ENCODE measurements at regions not wholly inside any gene's neighbourhood (a gene's known extent, or its start where the extent isn't known, plus 50 kb on each side); places are given as distances from the start of the nearest gene placed in this dataset.

- Mint-ChIP-seq H3K27me3 (no peaks in the 10 kb centered on the region), H3K9me3 (ENCODE audit: low read depth) (peaks cover 3% of the 10 kb centered on the region), H3K4me1 (ENCODE audit: low read depth) (peaks cover 4% of the 10 kb centered on the region), H3K4me3 (ENCODE audit: low read depth) (no peak overlapping the region), H3K27ac (no peak overlapping the region), H3K36me3 (ENCODE audit: insufficient read depth) (peaks cover 1% of the 10 kb centered on the region)
- DNase-seq (ENCODE audit: low spot score, unreplicated experiment) = no peak
- TF ChIP-seq, protein P1, sequence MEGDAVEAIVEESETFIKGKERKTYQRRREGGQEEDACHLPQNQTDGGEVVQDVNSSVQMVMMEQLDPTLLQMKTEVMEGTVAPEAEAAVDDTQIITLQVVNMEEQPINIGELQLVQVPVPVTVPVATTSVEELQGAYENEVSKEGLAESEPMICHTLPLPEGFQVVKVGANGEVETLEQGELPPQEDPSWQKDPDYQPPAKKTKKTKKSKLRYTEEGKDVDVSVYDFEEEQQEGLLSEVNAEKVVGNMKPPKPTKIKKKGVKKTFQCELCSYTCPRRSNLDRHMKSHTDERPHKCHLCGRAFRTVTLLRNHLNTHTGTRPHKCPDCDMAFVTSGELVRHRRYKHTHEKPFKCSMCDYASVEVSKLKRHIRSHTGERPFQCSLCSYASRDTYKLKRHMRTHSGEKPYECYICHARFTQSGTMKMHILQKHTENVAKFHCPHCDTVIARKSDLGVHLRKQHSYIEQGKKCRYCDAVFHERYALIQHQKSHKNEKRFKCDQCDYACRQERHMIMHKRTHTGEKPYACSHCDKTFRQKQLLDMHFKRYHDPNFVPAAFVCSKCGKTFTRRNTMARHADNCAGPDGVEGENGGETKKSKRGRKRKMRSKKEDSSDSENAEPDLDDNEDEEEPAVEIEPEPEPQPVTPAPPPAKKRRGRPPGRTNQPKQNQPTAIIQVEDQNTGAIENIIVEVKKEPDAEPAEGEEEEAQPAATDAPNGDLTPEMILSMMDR (IDR thresholded peaks at IDR 0.05; ENCODE audit: unreplicated experiment) = no peak
These were observed 602.7 kb downstream of the KCNJ3 start for GRCh38 chr2:155301221-155301620.

GRCh38 chr2:155298001-155298400 lies 599.5 kb downstream of the KCNJ3 start:
- Mint-ChIP-seq H3K36me3 (ENCODE audit: insufficient read depth) (no peaks in the 10 kb centered on the region), H3K27me3 (no peaks in the 10 kb centered on the region), H3K9me3 (ENCODE audit: low read depth) (no peaks in the 10 kb centered on the region), H3K27ac (no peak overlapping the region), H3K4me1 (ENCODE audit: low read depth) (peaks cover 2% of the 10 kb centered on the region), H3K4me3 (ENCODE audit: low read depth) (no peak overlapping the region)
- TF ChIP-seq, protein P1 (IDR thresholded peaks at IDR 0.05; ENCODE audit: unreplicated experiment) = no peak
- no peak for DNase-seq (ENCODE audit: low spot score, unreplicated experiment)

- Mint-ChIP-seq H3K4me3 (ENCODE audit: low read depth) (no peak overlapping the region), H3K9me3 (ENCODE audit: low read depth) (peaks cover 6% of the 10 kb centered on the region), H3K27me3 (no peaks in the 10 kb centered on the region), H3K4me1 (ENCODE audit: low read depth) (no peaks in the 10 kb centered on the region), H3K27ac (no peak overlapping the region), H3K36me3 (ENCODE audit: insufficient read depth) (no peaks in the 10 kb centered on the region)
- TF ChIP-seq, protein P1 (IDR thresholded peaks at IDR 0.05; ENCODE audit: unreplicated experiment) = no peak
- DNase-seq (ENCODE audit: low spot score, unreplicated experiment) = no peak
These were observed 595.9 kb downstream of the KCNJ3 start for GRCh38 chr2:155294358-155294757.

DNA sequence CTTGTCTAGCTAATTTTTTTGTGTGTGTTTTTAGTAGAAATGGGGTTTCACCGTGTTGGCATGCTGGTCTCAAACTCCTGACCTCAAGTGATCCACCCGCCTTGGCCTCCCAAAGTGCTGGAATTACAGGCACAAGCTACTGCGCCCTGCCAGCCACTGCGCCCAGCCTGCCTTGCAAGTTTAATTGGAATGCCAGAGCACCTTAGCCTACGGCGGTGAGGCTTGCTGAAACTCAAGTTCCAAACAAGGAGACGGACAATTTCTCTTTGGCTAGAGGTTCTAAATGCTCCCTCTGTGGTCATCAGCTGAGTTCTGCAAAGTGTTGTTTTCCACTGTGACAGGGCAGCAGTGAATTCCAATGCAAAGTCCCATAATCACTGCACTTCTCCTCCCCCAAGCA lies 583.4 kb downstream of the KCNJ3 start:
- TF ChIP-seq, protein P1 (IDR thresholded peaks at IDR 0.05; ENCODE audit: unreplicated experiment) = no peak
- Mint-ChIP-seq H3K9me3 (ENCODE audit: low read depth) (peaks cover 3% of the 10 kb centered on the region), H3K4me1 (ENCODE audit: low read depth) (no peaks in the 10 kb centered on the region), H3K27ac (no peak overlapping the region), H3K36me3 (ENCODE audit: insufficient read depth) (no peaks in the 10 kb centered on the region), H3K27me3 (no peaks in the 10 kb centered on the region), H3K4me3 (ENCODE audit: low read depth) (no peak overlapping the region)
- DNase-seq (ENCODE audit: low spot score, unreplicated experiment) = no peak

DNA sequence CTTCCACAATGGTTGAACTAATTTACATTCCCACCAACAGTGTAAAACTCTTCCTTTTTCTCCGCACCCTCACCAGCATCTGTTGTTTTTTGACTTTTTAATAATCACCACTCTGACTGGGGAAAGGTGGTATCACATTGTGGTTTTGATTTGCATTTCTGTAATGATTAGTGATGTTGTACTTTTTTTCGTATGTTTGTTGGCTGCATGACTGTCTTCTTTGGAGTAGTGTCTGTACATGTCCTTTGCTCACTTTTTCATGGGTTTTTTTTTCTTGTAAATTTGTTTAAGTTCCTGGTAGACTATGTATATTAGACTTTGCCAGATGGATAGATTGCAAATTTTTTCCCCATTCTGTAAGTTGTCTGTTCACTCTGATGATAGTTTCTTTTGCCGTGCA lies 574.8 kb downstream of the KCNJ3 start:
- H3K27ac Mint-ChIP-seq = no peak overlapping the region
- TF ChIP-seq, protein P1 (IDR thresholded peaks at IDR 0.05; ENCODE audit: unreplicated experiment) = no peak
- no peak overlapping the region for H3K4me3 Mint-ChIP-seq (ENCODE audit: low read depth)
- H3K4me1 Mint-ChIP-seq (ENCODE audit: low read depth) = no peaks in the 10 kb centered on the region
- no peak for DNase-seq (ENCODE audit: low spot score, unreplicated experiment)
- H3K27me3 Mint-ChIP-seq = no peaks in the 10 kb centered on the region
- H3K36me3 Mint-ChIP-seq (ENCODE audit: insufficient read depth) = peaks cover 2% of the 10 kb centered on the region
- H3K9me3 Mint-ChIP-seq (ENCODE audit: low read depth) = peaks cover 11% of the 10 kb centered on the region

Measured in progenitor cell of endocrine pancreas (in vitro differentiated cells).